ENCODE measurements at regions not wholly inside any gene's neighbourhood (a gene's known extent, or its start where the extent isn't known, plus 50 kb on each side); places are given as distances from the start of the nearest gene placed in this dataset.

DNA sequence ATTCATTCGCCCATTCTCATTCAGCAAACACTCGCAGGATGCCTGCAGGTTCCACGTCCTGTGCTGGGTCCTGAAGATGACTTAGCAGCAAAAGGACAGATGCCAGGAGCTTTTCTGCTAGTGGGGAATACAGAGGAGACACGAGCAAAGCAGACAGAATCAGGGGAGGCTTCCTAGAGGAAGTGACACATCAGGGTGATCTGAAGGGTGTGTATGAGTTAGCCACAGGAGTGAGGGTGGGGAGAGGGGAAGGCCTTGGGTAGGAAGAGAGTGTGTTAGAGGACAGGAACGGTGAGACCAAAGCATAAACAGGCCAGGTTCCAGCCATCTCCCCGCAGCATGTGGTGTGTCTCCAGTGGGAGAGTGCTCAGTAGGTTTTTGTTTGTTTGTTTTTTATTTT lies 73.4 kb upstream of the GTSF1L start (continued):
- TF ChIP-seq ZNF879 (CRISPR knock-in tag; IDR thresholded peaks at IDR 0.05): no peak
- TF ChIP-seq MIER3 (CRISPR knock-in tag; IDR thresholded peaks at IDR 0.05; ENCODE audit: borderline replicate concordance): no peak
- TF ChIP-seq MIER2 (CRISPR knock-in tag; IDR thresholded peaks at IDR 0.05): no peak
- TF ChIP-seq FOXJ3 (CRISPR knock-in tag; IDR thresholded peaks at IDR 0.05; ENCODE audit: borderline replicate concordance): no peak
- no peak for TF ChIP-seq ZBTB10 (CRISPR knock-in tag; IDR thresholded peaks at IDR 0.05; ENCODE audit: borderline replicate concordance)

- BruUV-seq (replicated peaks): no TSS peak
- 39% methylated on average over 5 of the region's 5 CpGs for WGBS (ENCODE audit: low lambda C conversion rate)
- H3K27me3 ChIP-seq (ENCODE audit: control insufficient read depth in 1 of 2, insufficient read depth in 2 of 2, low read length in 2 of 2): peaks cover 2 to 29% of the 10 kb centered on the region in 2 experiments; a peak in 3 of 5 replicates
- no peaks in the 10 kb centered on the region for H3K79me2 ChIP-seq (ENCODE audit: insufficient read depth, low read length)
- no peak overlapping the region for H3K4me3 ChIP-seq (replicated peaks in 1 of 3; ENCODE audit: insufficient read depth in 1 of 3, low read depth in 2 of 3, low read length in 3 of 3)
- H3K9ac ChIP-seq (ENCODE audit: insufficient read depth, low read depth, low read length): no peak overlapping the region
- in situ Hi-C loops (cut with HindIII; ENCODE audit: extremely low pct_ligation_motif_present, low pct_unique_long_range_greater_than_20kb) (no loop called here), intact Hi-C loops (cut with micrococcal nuclease; ENCODE audit: unreplicated experiment) (no loop called here)
- H3K4me1 ChIP-seq (ENCODE audit: insufficient read depth, low read length): no peaks in the 10 kb centered on the region
- H3K9me3 ChIP-seq (ENCODE audit: low read length): peaks cover 13% of the 10 kb centered on the region
- no peak; the same call in 2 of the 3 replicates for ATAC-seq
- no peak overlapping the region for H3K27ac ChIP-seq (ENCODE audit: extremely low read length, insufficient read depth, low read length)
- POLR2A ChIA-PET: no interaction called here
- FAIRE-seq: no peak
- no peak overlapping the region for H2AFZ ChIP-seq (ENCODE audit: low read length)
- CTCF ChIA-PET (ENCODE audit: low intra/inter-chr PET ratio, low total read pairs): no interaction called here
- no peak for DNase-seq (ENCODE audit: low spot score)
- no peaks in the 10 kb centered on the region for H4K20me1 ChIP-seq (ENCODE audit: insufficient read depth, low read length)
- H3K36me3 ChIP-seq (replicated peaks in 1 of 2; ENCODE audit: control insufficient read depth in 1 of 2, insufficient read depth in 2 of 2, low read length in 2 of 2): no peaks in the 10 kb centered on the region
- TF ChIP-seq HNRNPH1 (optimal IDR thresholded peaks at IDR 0.05; ENCODE audit: low read depth, low read length) (no peak), GLI4 (CRISPR knock-in tag; IDR thresholded peaks at IDR 0.05; ENCODE audit: borderline replicate concordance) (no peak)
- H3K4me2 ChIP-seq (ENCODE audit: low read depth, low read length): no peak overlapping the region
Measured at GRCh38 chr20:43799741-43800140, 72.9 kb upstream of the GTSF1L start.

All from HepG2 (cell line).